A673 (cell line): ENCODE measurements at regions not wholly inside any gene's neighbourhood (a gene's known extent, or its start where the extent isn't known, plus 50 kb on each side); places are given as distances from the start of the nearest gene placed in this dataset.
"Not testable (repeated sequence)": the region's sequence is repeated elsewhere in the genome, so short reads cannot be mapped to it uniquely, and the experiment has no call there.

Source experiments
- BruUV-seq: library from RNA; stranded (reverse); fragments of 400-500 nt; replicated peaks from 2 replicates; lab custom pipeline; 2021; lab: Mats Ljungman, UMichigan
- CTCF ChIA-PET: fragments of 300-600 bp; sonication (Branson Sonifier 250); formaldehyde crosslinking; loops from one replicate; lab custom pipeline; 2022; ENCODE audit warnings: antibody characterized with exemption; lab: Charles Lee
- POLR2A ChIA-PET: fragments of 300-600 bp; sonication (Branson Sonifier 250); formaldehyde crosslinking; loops from one replicate; lab custom pipeline; 2022; ENCODE audit warnings: antibody characterized with exemption; ENCODE audit not compliant: low non-redundant PET; lab: Charles Lee
- DNase-seq: peaks from one replicate; pipeline ENCODE4 v3.0.0-alpha.2; 2015; ENCODE audit warnings: low spot score
- H3K27ac ChIP-seq: fragments of 200-600 bp; sonication (generic); 2 replicates; pipeline ENCODE4 v1.5.1; 2016; ENCODE audit warnings: mixed run types, low read depth, mild to moderate bottlenecking, mixed read lengths, antibody characterized with exemption, low read length; ENCODE audit not compliant: poor library complexity, severe bottlenecking
- H3K27me3 ChIP-seq: fragments of 200-600 bp; sonication (generic); replicated peaks from 2 replicates; pipeline ENCODE4 v1.6.1; 2017; ENCODE audit warnings: mixed run types, low read depth, mild to moderate bottlenecking, mixed read lengths, antibody characterized with exemption, low read length; ENCODE audit not compliant: insufficient read depth, poor library complexity
- H3K36me3 ChIP-seq: fragments of 200-600 bp; sonication (generic); 2 replicates; pipeline ENCODE4 v1.6.1; 2016; ENCODE audit warnings: mixed run types, mild to moderate bottlenecking, mixed read lengths, antibody characterized with exemption, low read length; ENCODE audit not compliant: insufficient read depth, poor library complexity, severe bottlenecking
- H3K4me1 ChIP-seq: fragments of 200-600 bp; sonication (generic); 2 replicates; pipeline ENCODE4 v1.6.1; 2017; ENCODE audit warnings: mixed run types, mild to moderate bottlenecking, mixed read lengths, antibody characterized with exemption, low read length; ENCODE audit not compliant: insufficient read depth, poor library complexity, severe bottlenecking
- H3K4me3 ChIP-seq: fragments of 200-600 bp; sonication (generic); 2 replicates; pipeline ENCODE4 v1.5.1; 2016; ENCODE audit warnings: low read depth, mixed run types, mild to moderate bottlenecking, mixed read lengths, low read length; ENCODE audit not compliant: poor library complexity, severe bottlenecking
- H3K9me3 ChIP-seq: fragments of 200-600 bp; sonication (generic); 2 replicates; pipeline ENCODE4 v1.6.1; 2016; ENCODE audit warnings: mixed run types, low read depth, mild to moderate bottlenecking, mixed read lengths, antibody characterized with exemption, low read length; ENCODE audit not compliant: poor library complexity, severe bottlenecking
- EZH2 ChIP-seq: fragments of 200-600 bp; sonication (generic); IDR thresholded peaks from 2 replicates; pipeline ENCODE4 v1.6.1; 2017; ENCODE audit warnings: borderline replicate concordance, low read depth, mild to moderate bottlenecking, mixed read lengths, antibody characterized with exemption, low read length; ENCODE audit not compliant: poor library complexity, severe bottlenecking
- intact Hi-C: fragments of 100-400 bp; cut with micrococcal nuclease; formaldehyde crosslinking; loops from one replicate; pipeline ENCODE4 v1.10.0; 2022; ENCODE audit not compliant: unreplicated experiment
- TF ChIP-seq, protein P1 (sequence below): fragments of 300-800, 200-600 bp; sonication (generic); conservative IDR thresholded peaks from 2 replicates; pipeline ENCODE4 v1.5.1; 2017; ENCODE audit warnings: low read depth, mild to moderate bottlenecking, antibody characterized with exemption, low read length, moderate library complexity, mixed read lengths

DNA sequence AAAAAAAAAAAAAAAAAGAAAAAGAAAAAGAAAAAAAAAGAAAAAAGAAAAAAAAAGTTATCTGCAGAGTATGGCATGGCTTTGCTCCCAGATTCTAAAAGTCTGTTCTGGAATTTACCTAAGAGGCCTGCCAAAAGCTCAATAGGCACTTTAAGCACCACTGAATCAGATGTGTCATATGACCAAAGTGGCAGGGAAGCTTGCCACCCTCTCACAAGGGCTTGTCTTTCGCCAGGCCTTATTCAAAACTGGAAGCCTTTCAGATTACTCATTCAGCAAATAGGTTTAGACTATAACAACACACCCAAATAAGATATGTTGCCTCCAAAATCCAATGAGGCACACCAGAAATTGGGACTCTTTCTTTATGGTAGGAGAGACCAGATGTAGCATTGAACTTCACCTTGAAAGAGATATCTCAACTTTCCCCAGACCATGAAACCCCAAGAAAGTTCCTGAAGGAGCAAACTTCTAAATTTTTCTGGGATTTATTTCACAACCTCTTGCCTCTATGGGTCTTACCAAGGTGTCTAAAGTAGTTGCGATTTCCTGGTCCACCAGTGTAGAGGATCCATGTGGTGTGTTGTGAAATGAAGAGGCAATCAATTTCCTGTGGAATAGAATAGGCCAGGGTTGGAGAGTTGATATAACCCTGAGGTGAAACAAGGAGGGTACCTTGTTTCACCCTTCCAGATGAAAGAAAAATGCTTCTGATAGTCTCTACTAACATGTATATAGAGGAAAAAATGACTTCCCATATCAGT is 218.8 kb downstream of the DAD1 start:
- Histone ChIP-seq H3K27me3 (no peaks in the 10 kb centered on the region), H3K4me1 (no peaks in the 10 kb centered on the region), H3K27ac (no peak overlapping the region), H3K9me3 (no peaks in the 10 kb centered on the region), H3K4me3 (no peak overlapping the region), H3K36me3 (no peaks in the 10 kb centered on the region)
- BruUV-seq = no TSS peak
- intact Hi-C loops = no loop called here
- TF ChIP-seq EZH2 = no peak
- TF ChIP-seq, protein P1, sequence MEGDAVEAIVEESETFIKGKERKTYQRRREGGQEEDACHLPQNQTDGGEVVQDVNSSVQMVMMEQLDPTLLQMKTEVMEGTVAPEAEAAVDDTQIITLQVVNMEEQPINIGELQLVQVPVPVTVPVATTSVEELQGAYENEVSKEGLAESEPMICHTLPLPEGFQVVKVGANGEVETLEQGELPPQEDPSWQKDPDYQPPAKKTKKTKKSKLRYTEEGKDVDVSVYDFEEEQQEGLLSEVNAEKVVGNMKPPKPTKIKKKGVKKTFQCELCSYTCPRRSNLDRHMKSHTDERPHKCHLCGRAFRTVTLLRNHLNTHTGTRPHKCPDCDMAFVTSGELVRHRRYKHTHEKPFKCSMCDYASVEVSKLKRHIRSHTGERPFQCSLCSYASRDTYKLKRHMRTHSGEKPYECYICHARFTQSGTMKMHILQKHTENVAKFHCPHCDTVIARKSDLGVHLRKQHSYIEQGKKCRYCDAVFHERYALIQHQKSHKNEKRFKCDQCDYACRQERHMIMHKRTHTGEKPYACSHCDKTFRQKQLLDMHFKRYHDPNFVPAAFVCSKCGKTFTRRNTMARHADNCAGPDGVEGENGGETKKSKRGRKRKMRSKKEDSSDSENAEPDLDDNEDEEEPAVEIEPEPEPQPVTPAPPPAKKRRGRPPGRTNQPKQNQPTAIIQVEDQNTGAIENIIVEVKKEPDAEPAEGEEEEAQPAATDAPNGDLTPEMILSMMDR = no peak
- DNase-seq = no peak
- ChIA-PET CTCF (interaction anchor here (0.6 to 0.7 kb wide), 3 partner anchors 10 to 503 kb away, joined by 3 to 11 read pairs (median 7); no protein-coding TSS in a partner anchor), POLR2A (no interaction called here)

DNA sequence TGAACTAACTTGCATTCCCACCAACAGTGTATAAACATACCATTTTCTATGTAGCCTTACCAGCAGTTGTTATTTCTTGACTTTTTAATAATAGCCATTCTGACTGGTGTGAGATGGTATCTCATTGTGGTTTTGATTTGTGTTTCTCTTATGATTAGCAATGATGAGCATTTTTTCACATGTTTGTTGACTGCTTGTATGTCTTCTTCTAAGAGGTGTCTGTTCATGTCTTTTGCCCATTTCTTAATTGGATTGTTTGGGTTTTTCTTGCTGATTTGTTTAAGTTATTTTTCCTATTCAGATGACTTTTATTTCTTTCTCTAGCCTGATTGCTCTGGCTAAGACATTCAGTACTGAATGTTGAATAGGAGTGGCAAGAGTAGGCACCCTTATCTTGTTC is 230.3 kb downstream of the DAD1 start:
- no peaks in the 10 kb centered on the region for H3K9me3 ChIP-seq
- H3K27ac ChIP-seq = no peak overlapping the region
- H3K4me1 ChIP-seq = no peaks in the 10 kb centered on the region
- POLR2A ChIA-PET = no interaction called here
- intact Hi-C loops = no loop called here
- no peak for DNase-seq
- CTCF ChIA-PET = no interaction called here
- no TSS peak for BruUV-seq
- H3K27me3 ChIP-seq = no peaks in the 10 kb centered on the region
- no peak for TF ChIP-seq EZH2
- TF ChIP-seq, protein P1 = no peak
- H3K36me3 ChIP-seq = no peaks in the 10 kb centered on the region
- no peak overlapping the region for H3K4me3 ChIP-seq

DNA sequence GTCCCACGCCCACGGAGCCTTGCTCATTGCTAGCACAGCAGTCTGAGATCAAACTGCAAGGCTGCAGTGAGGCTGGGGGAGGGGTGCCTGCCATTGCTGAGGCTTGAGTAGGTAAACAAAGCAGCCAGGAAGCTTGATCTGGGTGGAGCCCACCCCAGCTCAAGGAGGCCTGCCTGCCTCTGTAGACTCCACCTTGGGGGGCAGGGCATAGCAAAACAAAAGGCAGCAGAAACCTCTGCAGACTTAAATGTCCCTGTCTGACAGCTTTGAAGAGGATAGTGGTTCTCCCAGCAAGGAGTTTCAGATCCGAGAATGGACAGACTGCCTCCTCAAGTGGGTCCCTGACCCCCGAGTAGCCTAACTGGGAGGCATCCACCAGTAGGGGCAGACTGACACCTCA is 239.7 kb downstream of the DAD1 start:
- H3K4me3 ChIP-seq, H3K27me3 ChIP-seq, BruUV-seq, H3K4me1 ChIP-seq, CTCF ChIA-PET, H3K36me3 ChIP-seq, DNase-seq, H3K27ac ChIP-seq, intact Hi-C loops, H3K9me3 ChIP-seq, POLR2A ChIA-PET: not testable (repeated sequence)

DNA sequence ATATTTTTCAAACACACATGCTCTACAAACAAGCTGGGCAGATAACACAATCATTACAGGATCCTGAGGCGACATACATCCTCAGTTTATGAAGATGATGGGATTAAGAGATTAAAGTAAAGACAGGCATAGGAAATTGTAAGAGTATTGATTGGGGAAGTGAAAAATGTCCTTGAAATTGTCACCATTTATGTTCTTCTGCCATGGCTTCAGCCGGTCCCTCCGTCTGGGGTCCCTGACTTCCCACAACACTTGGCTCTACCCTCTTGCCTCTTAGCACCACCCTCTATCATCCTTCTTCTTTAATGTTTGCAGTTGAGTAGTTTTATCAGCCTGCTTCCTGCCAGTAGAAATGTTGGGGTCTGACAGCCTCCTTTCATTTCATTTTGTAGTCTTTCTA is 244.4 kb downstream of the DAD1 start:
- intact Hi-C loops = no loop called here
- H3K9me3 ChIP-seq = peaks cover 9% of the 10 kb centered on the region
- H3K4me3 ChIP-seq = no peak overlapping the region
- no peaks in the 10 kb centered on the region for H3K4me1 ChIP-seq
- BruUV-seq = no TSS peak
- H3K36me3 ChIP-seq = no peaks in the 10 kb centered on the region
- TF ChIP-seq, protein P1 = no peak
- no peak for TF ChIP-seq EZH2
- CTCF ChIA-PET = no interaction called here
- POLR2A ChIA-PET = no interaction called here
- DNase-seq = no peak
- no peak overlapping the region for H3K27ac ChIP-seq
- no peaks in the 10 kb centered on the region for H3K27me3 ChIP-seq

DNA sequence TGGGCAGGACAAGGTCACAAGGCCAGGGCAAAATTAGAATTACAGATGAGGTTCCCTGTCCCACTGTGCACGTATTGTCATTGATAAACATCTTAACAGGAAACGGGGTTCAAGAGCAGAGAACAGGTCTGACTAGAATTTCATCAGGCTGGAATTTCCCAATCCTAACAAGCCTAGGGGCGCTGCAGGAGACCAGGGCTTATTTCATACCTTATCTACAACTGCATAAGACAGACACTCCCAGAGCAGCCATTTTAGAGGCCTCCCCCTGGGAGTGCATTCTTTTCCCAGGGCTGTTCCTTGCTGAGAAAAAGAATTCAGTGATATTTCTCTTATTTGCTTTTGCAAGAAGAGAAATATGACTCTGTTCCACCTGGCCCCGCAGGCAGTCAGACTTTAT is 244.8 kb downstream of the DAD1 start:
- H3K27ac ChIP-seq, H3K9me3 ChIP-seq, BruUV-seq, H3K27me3 ChIP-seq, H3K4me1 ChIP-seq, intact Hi-C loops, H3K4me3 ChIP-seq, H3K36me3 ChIP-seq, CTCF ChIA-PET, POLR2A ChIA-PET: not testable (repeated sequence)
- DNase-seq = peak; percentile 12
